GM10266 (cell line): ENCODE measurements at regions not wholly inside any gene's neighbourhood (a gene's known extent, or its start where the extent isn't known, plus 50 kb on each side); places are given as distances from the start of the nearest gene placed in this dataset.
"Not testable (repeated sequence)": the region's sequence is repeated elsewhere in the genome, so short reads cannot be mapped to it uniquely, and the experiment has no call there.

Experiments used
- DNase-seq: peaks from one replicate; pipeline ENCODE4 v3.0.0; 2012; ENCODE audit errors: extremely low spot score
- TF ChIP-seq, protein P1 (sequence below): IDR thresholded peaks from 2 replicates; pipeline ENCODE4 v1.5.1; 2012; ENCODE audit warnings: mild to moderate bottlenecking, low read depth; ENCODE audit not compliant: control insufficient read depth, insufficient read depth; ENCODE audit errors: missing control alignments

- TF ChIP-seq, protein P1, sequence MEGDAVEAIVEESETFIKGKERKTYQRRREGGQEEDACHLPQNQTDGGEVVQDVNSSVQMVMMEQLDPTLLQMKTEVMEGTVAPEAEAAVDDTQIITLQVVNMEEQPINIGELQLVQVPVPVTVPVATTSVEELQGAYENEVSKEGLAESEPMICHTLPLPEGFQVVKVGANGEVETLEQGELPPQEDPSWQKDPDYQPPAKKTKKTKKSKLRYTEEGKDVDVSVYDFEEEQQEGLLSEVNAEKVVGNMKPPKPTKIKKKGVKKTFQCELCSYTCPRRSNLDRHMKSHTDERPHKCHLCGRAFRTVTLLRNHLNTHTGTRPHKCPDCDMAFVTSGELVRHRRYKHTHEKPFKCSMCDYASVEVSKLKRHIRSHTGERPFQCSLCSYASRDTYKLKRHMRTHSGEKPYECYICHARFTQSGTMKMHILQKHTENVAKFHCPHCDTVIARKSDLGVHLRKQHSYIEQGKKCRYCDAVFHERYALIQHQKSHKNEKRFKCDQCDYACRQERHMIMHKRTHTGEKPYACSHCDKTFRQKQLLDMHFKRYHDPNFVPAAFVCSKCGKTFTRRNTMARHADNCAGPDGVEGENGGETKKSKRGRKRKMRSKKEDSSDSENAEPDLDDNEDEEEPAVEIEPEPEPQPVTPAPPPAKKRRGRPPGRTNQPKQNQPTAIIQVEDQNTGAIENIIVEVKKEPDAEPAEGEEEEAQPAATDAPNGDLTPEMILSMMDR: no peak
- no peak for DNase-seq
Measured at GRCh38 chrX:40878766-40879165, 143.4 kb upstream of the MED14 start.

GRCh38 chrX:40879172-40879571 lies 143.8 kb upstream of the MED14 start:
- not testable (repeated sequence) for DNase-seq

GRCh38 chrX:40880712-40881111 lies 145.4 kb upstream of the MED14 start:
- TF ChIP-seq, protein P1: no peak
- no peak for DNase-seq

DNA sequence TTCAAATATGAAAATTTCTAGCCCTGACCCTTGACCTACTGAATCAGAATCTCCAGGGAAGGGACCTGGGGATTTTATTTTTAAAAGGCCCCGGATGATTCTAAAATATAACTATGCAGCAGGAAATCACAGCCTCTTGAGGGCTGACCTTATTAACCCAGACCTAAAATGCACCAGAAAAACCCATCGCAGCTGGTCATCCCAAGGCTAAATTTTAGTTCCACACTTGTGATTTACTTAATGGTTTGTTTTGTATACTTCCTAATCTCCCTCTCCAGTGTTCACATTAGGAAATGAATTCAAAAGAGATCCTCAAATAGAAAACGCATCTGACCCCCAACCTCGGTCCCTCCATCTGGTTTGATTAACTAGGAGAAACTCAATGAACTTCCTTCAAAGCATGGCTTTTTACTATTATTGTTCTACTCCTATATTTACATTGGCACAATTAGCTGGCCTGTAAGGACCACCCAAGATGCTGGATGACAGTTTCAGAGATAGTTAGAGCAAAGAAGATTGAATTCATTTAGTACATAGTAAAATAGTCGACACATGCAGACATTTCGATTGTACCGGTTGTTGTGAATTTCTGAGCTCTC lies 147.8 kb upstream of the MED14 start:
- TF ChIP-seq, protein P1: no peak
- no peak for DNase-seq

GRCh38 chrX:40885989-40886388 lies 150.6 kb upstream of the MED14 start:
- TF ChIP-seq, protein P1: no peak
- no peak for DNase-seq

GRCh38 chrX:40887476-40887875 lies 152.1 kb upstream of the MED14 start:
- TF ChIP-seq, protein P1: no peak
- no peak for DNase-seq

- TF ChIP-seq, protein P1: no peak
- no peak for DNase-seq
Measured at GRCh38 chrX:40891798-40892197, 156.5 kb upstream of the MED14 start.
